ENCODE measurements at regions not wholly inside any gene's neighbourhood (a gene's known extent, or its start where the extent isn't known, plus 50 kb on each side); places are given as distances from the start of the nearest gene placed in this dataset.

GRCh38 chr2:217092710-217093379, 233.0 kb upstream of the TNP1 start:
- ChIA-PET CTCF (no interaction called here), POLR2A (no interaction called here)
- H3K36me3 Mint-ChIP-seq (ENCODE audit: low read depth), result no peaks in the 10 kb centered on the region
- DNase-seq (no peak), ATAC-seq (ENCODE audit: low read depth) (no peak)
- no peak overlapping the region for H3K4me3 Mint-ChIP-seq
- intact Hi-C loops (cut with micrococcal nuclease), result no loop called here
- TF ChIP-seq CTCF (IDR thresholded peaks at IDR 0.05), result no peak
- peaks cover 3% of the 10 kb centered on the region for H3K27me3 Mint-ChIP-seq
- peaks cover 14% of the 10 kb centered on the region for H3K4me1 Mint-ChIP-seq
- no peak overlapping the region for H3K27ac Mint-ChIP-seq
- H3K9me3 Mint-ChIP-seq, result no peaks in the 10 kb centered on the region

- Mint-ChIP-seq H3K36me3 (ENCODE audit: low read depth) (no peaks in the 10 kb centered on the region), H3K4me1 (peaks cover 15% of the 10 kb centered on the region), H3K4me3 (no peak overlapping the region), H3K9me3 (no peaks in the 10 kb centered on the region), H3K27ac (no peak overlapping the region), H3K27me3 (peaks cover 3% of the 10 kb centered on the region)
- ChIA-PET POLR2A (no interaction called here), CTCF (no interaction called here)
- ATAC-seq (ENCODE audit: low read depth), result no peak
- intact Hi-C loops (cut with micrococcal nuclease), result loop anchor here (2.0 kb wide), 1 partner anchor 869 kb away; no protein-coding TSS in a partner anchor
- DNase-seq, result no peak
- no peak for TF ChIP-seq CTCF (IDR thresholded peaks at IDR 0.05)
Measured at GRCh38 chr2:217091531-217091930, 231.7 kb upstream of the TNP1 start.

- no peak overlapping the region for H3K27ac Mint-ChIP-seq
- ATAC-seq (ENCODE audit: low read depth) (no peak), DNase-seq (no peak)
- ChIA-PET POLR2A (no interaction called here), CTCF (no interaction called here)
- no peaks in the 10 kb centered on the region for H3K9me3 Mint-ChIP-seq
- no peaks in the 10 kb centered on the region for H3K36me3 Mint-ChIP-seq (ENCODE audit: low read depth)
- H3K4me3 Mint-ChIP-seq, result no peak overlapping the region
- intact Hi-C loops (cut with micrococcal nuclease), result loop anchor here (1.0 to 2.0 kb wide), 2 partner anchors 132 to 868 kb away; no protein-coding TSS in a partner anchor
- peaks cover 21% of the 10 kb centered on the region for H3K4me1 Mint-ChIP-seq
- no peak for TF ChIP-seq CTCF (IDR thresholded peaks at IDR 0.05)
- H3K27me3 Mint-ChIP-seq, result peaks cover 3% of the 10 kb centered on the region
Measured at GRCh38 chr2:217090884-217091283, 231.0 kb upstream of the TNP1 start.

GRCh38 chr2:217090024-217090473, 230.2 kb upstream of the TNP1 start:
- Mint-ChIP-seq H3K27ac (no peak overlapping the region), H3K27me3 (peaks cover 2% of the 10 kb centered on the region), H3K4me3 (peak overlapping the region; percentile 45), H3K36me3 (ENCODE audit: low read depth) (no peaks in the 10 kb centered on the region), H3K4me1 (peaks cover 23% of the 10 kb centered on the region), H3K9me3 (no peaks in the 10 kb centered on the region)
- ATAC-seq (ENCODE audit: low read depth) (peak; percentile 91), DNase-seq (no peak)
- POLR2A ChIA-PET, result no interaction called here
- intact Hi-C loops (cut with micrococcal nuclease), result loop anchor here (1.0 to 2.0 kb wide), 2 partner anchors 133 to 867 kb away; no protein-coding TSS in a partner anchor
- CTCF ChIA-PET, result no interaction called here
- no peak for TF ChIP-seq CTCF (IDR thresholded peaks at IDR 0.05)

- Mint-ChIP-seq H3K36me3 (ENCODE audit: low read depth) (no peaks in the 10 kb centered on the region), H3K27ac (no peak overlapping the region), H3K4me3 (no peak overlapping the region), H3K4me1 (peaks cover 23% of the 10 kb centered on the region), H3K27me3 (no peaks in the 10 kb centered on the region), H3K9me3 (no peaks in the 10 kb centered on the region)
- no peak for TF ChIP-seq CTCF (IDR thresholded peaks at IDR 0.05)
- no peak for DNase-seq
- POLR2A ChIA-PET, result no interaction called here
- no peak for ATAC-seq (ENCODE audit: low read depth)
- intact Hi-C loops (cut with micrococcal nuclease), result loop anchor here (10.0 kb wide), 1 partner anchor 592 kb away; the partner anchor contains the start of gene RPL37A
- CTCF ChIA-PET, result no interaction called here
Measured at GRCh38 chr2:217086718-217087117, 226.9 kb upstream of the TNP1 start.

Data from activated B cell treated with CpG ODN at 0.5 μM for 24 hours (primary cell).